CD4-positive, alpha-beta T cell treated with Interleukin-1 beta for 1 hour (primary cell): ENCODE measurements at regions not wholly inside any gene's neighbourhood (a gene's known extent, or its start where the extent isn't known, plus 50 kb on each side); places are given as distances from the start of the nearest gene placed in this dataset.

ENCODE experiments used
- DNase-seq, 2 donors: peaks; one replicate each; pipeline ENCODE4 v3.0.0-alpha.2; 2020 to 2022

- no peak for DNase-seq
These were observed 275.2 kb upstream of the DMAC1 start for GRCh38 chr9:8074713-8075286.

- DNase-seq, result no peak
These were observed 271.8 kb upstream of the DMAC1 start for GRCh38 chr9:8071445-8071798.

- DNase-seq, result no peak
These were observed 271.3 kb upstream of the DMAC1 start for GRCh38 chr9:8070779-8071444.

GRCh38 chr9:8062459-8062858, 262.9 kb upstream of the DMAC1 start:
- no peak for DNase-seq

GRCh38 chr9:8053501-8053900, 253.9 kb upstream of the DMAC1 start:
- no peak for DNase-seq

GRCh38 chr9:8052991-8053390, 253.4 kb upstream of the DMAC1 start:
- DNase-seq, result no peak

- DNase-seq, result no peak
These were observed 238.2 kb upstream of the DMAC1 start for GRCh38 chr9:8037745-8038144.

GRCh38 chr9:8036914-8037524, 237.4 kb upstream of the DMAC1 start:
- DNase-seq, result no peak

- no peak for DNase-seq
These were observed 234.2 kb upstream of the DMAC1 start for GRCh38 chr9:8033794-8034193.

- no peak for DNase-seq
These were observed 230.5 kb upstream of the DMAC1 start for GRCh38 chr9:8030095-8030494.

GRCh38 chr9:8027351-8027750, 227.8 kb upstream of the DMAC1 start:
- DNase-seq, result no peak

- no peak for DNase-seq
These were observed 226.0 kb upstream of the DMAC1 start for GRCh38 chr9:8025551-8025950.

GRCh38 chr9:8020186-8020585, 220.6 kb upstream of the DMAC1 start:
- DNase-seq, result no peak

GRCh38 chr9:8019636-8020035, 220.1 kb upstream of the DMAC1 start:
- no peak for DNase-seq

- no peak for DNase-seq
These were observed 215.6 kb upstream of the DMAC1 start for GRCh38 chr9:8014997-8015682.

- DNase-seq, result no peak
These were observed 213.4 kb upstream of the DMAC1 start for GRCh38 chr9:8012986-8013385.

- no peak for DNase-seq
These were observed 212.4 kb upstream of the DMAC1 start for GRCh38 chr9:8011974-8012373.

GRCh38 chr9:7996558-7996957, 197.0 kb upstream of the DMAC1 start:
- no peak for DNase-seq

- DNase-seq, result no peak
These were observed 189.2 kb upstream of the DMAC1 start for GRCh38 chr9:7988644-7989280.

GRCh38 chr9:7984692-7985091, 185.1 kb upstream of the DMAC1 start:
- DNase-seq, result no peak

GRCh38 chr9:7984203-7984602, 184.6 kb upstream of the DMAC1 start:
- no peak for DNase-seq

- DNase-seq, result no peak
These were observed 183.9 kb upstream of the DMAC1 start for GRCh38 chr9:7983490-7983889.

GRCh38 chr9:7982907-7983306, 183.3 kb upstream of the DMAC1 start:
- DNase-seq, result no peak
